PC-9 (cell line): ENCODE measurements at regions not wholly inside any gene's neighbourhood (a gene's known extent, or its start where the extent isn't known, plus 50 kb on each side); places are given as distances from the start of the nearest gene placed in this dataset.

Experiments used
- BruUV-seq: library from RNA; stranded (reverse); fragments of 400-500 nt; replicated peaks from 2 replicates; lab custom pipeline; 2021; lab: Mats Ljungman, UMichigan
- CTCF ChIA-PET: fragments of 300-600 bp; sonication (Branson Sonifier 250); formaldehyde crosslinking; loops from one replicate; lab custom pipeline; 2022; ENCODE audit warnings: antibody characterized with exemption; lab: Charles Lee
- POLR2A ChIA-PET: fragments of 300-600 bp; sonication (Branson Sonifier 250); formaldehyde crosslinking; loops from one replicate; lab custom pipeline; 2022; ENCODE audit warnings: antibody characterized with exemption; ENCODE audit not compliant: unreplicated experiment; lab: Charles Lee
- DNase-seq, 2 experiments: peaks; one replicate each; pipeline versions ENCODE4 v3.0.0 to v3.0.0-alpha.2; 2015 to 2022; ENCODE audit warnings: mixed read lengths in 1 of 2
- H2AFZ ChIP-seq: fragments of 200-600 bp; sonication (generic); 2 replicates; pipeline ENCODE4 v1.8.1; 2017; ENCODE audit warnings: antibody characterized with exemption
- H3F3A ChIP-seq: fragments of 200-600 bp; sonication (generic); 2 replicates; pipeline ENCODE4 v1.8.1; 2017; ENCODE audit warnings: antibody characterized with exemption, mild to moderate bottlenecking, low read depth; ENCODE audit not compliant: insufficient read depth
- H3K27ac ChIP-seq: fragments of 200-600 bp; sonication (generic); 2 replicates; pipeline ENCODE4 v1.6.1; 2016; ENCODE audit warnings: mixed run types
- H3K27me3 ChIP-seq: fragments of 200-600 bp; sonication (generic); 2 replicates; pipeline ENCODE4 v1.6.1; 2016; ENCODE audit warnings: low read depth, mixed run types; ENCODE audit not compliant: insufficient read depth
- H3K36me3 ChIP-seq: fragments of 200-600 bp; sonication (generic); 2 replicates; pipeline ENCODE4 v1.6.1; 2016; ENCODE audit warnings: low read depth, mixed run types
- H3K4me1 ChIP-seq: fragments of 200-600 bp; sonication (generic); replicated peaks from 2 replicates; pipeline ENCODE4 v1.6.1; 2016; ENCODE audit warnings: mixed run types; ENCODE audit not compliant: insufficient read depth
- H3K4me2 ChIP-seq: fragments of 200-600 bp; sonication (generic); 2 replicates; pipeline ENCODE4 v1.6.1; 2017; ENCODE audit warnings: mixed run types
- H3K4me3 ChIP-seq: fragments of 200-600 bp; sonication (generic); 2 replicates; pipeline ENCODE4 v1.6.1; 2016; ENCODE audit warnings: mixed run types
- H3K79me2 ChIP-seq: fragments of 200-600 bp; sonication (generic); 2 replicates; pipeline ENCODE4 v1.6.1; 2017; ENCODE audit warnings: low read depth, mixed run types
- H3K9me2 ChIP-seq: fragments of 200-600 bp; sonication (generic); 2 replicates; pipeline ENCODE4 v1.8.1; 2017; ENCODE audit warnings: mild to moderate bottlenecking; ENCODE audit not compliant: insufficient read depth
- H3K9me3 ChIP-seq: fragments of 200-600 bp; sonication (generic); 2 replicates; pipeline ENCODE4 v1.8.1; 2016; ENCODE audit warnings: low read depth; ENCODE audit not compliant: insufficient read depth
- H4K20me1 ChIP-seq: fragments of 200-600 bp; sonication (generic); 2 replicates; pipeline ENCODE4 v1.8.1; 2017; ENCODE audit not compliant: insufficient read depth
- CTCF ChIP-seq: fragments of 200-600 bp; sonication (generic); conservative IDR thresholded peaks from 2 replicates; pipeline ENCODE4 v1.6.1; 2017; ENCODE audit warnings: mixed run types, antibody characterized with exemption, mild to moderate bottlenecking, moderate library complexity
- EZH2 ChIP-seq: fragments of 200-600 bp; sonication (generic); IDR thresholded peaks from 2 replicates; pipeline ENCODE4 v1.8.0; 2017; ENCODE audit warnings: antibody characterized with exemption, low read depth
- intact Hi-C: fragments of 100-400 bp; cut with micrococcal nuclease; formaldehyde crosslinking; loops from one replicate; pipeline ENCODE4 v1.10.0; 2022; ENCODE audit not compliant: unreplicated experiment

GRCh38 chr6:9515633-9516606 lies 899.0 kb downstream of the TFAP2A start:
- Histone ChIP-seq H3K36me3 (no peaks in the 10 kb centered on the region), H3F3A (0 out of 2 replicates have a peak, but pooled peaks cover 5% of the 10 kb centered on the region), H3K9me3 (no peaks in the 10 kb centered on the region), H4K20me1 (no peaks in the 10 kb centered on the region), H3K79me2 (no peaks in the 10 kb centered on the region), H3K27me3 (no peaks in the 10 kb centered on the region), H3K9me2 (no peaks in the 10 kb centered on the region), H3K27ac (no peak overlapping the region), H3K4me3 (no peak overlapping the region), H3K4me1 (peaks cover 23% of the 10 kb centered on the region), H2AFZ (no peak overlapping the region), H3K4me2 (peak overlapping the region; percentile 62)
- ChIA-PET CTCF (interaction anchor here (0.6 kb wide), 1 partner anchor 509 kb away, joined by 3 read pairs; no protein-coding TSS in a partner anchor), POLR2A (interaction anchor here (0.6 to 0.7 kb wide), 3 partner anchors 13 to 898 kb away, joined by 3 to 5 read pairs (median 5); no protein-coding TSS in a partner anchor)
- DNase-seq: peak; percentile 37 to 74
- TF ChIP-seq CTCF: no peak
- no peak for TF ChIP-seq EZH2
- no TSS peak for BruUV-seq
- intact Hi-C loops: no loop called here

GRCh38 chr6:9514146-9514545 lies 900.7 kb downstream of the TFAP2A start:
- peaks cover 13% of the 10 kb centered on the region for H3K4me1 ChIP-seq
- no peak for TF ChIP-seq CTCF
- DNase-seq: no peak
- H2AFZ ChIP-seq: no peak overlapping the region
- no peaks in the 10 kb centered on the region for H3K9me3 ChIP-seq
- H3K27ac ChIP-seq: no peak overlapping the region
- no peaks in the 10 kb centered on the region for H3K36me3 ChIP-seq
- intact Hi-C loops: no loop called here
- ChIA-PET POLR2A (no interaction called here), CTCF (interaction anchor here (0.7 kb wide), 2 partner anchors 109 to 690 kb away, joined by 3 to 4 read pairs; no protein-coding TSS in a partner anchor)
- no peak overlapping the region for H3K4me3 ChIP-seq
- H3F3A ChIP-seq: 0 out of 2 replicates have a peak, but pooled peaks cover 5% of the 10 kb centered on the region
- H4K20me1 ChIP-seq: no peaks in the 10 kb centered on the region
- no peaks in the 10 kb centered on the region for H3K79me2 ChIP-seq
- no peaks in the 10 kb centered on the region for H3K27me3 ChIP-seq
- no peaks in the 10 kb centered on the region for H3K9me2 ChIP-seq
- no peak overlapping the region for H3K4me2 ChIP-seq
- BruUV-seq: no TSS peak

GRCh38 chr6:9511157-9511556 lies 903.7 kb downstream of the TFAP2A start:
- Histone ChIP-seq H3K36me3 (no peaks in the 10 kb centered on the region), H3K9me3 (no peaks in the 10 kb centered on the region), H3K4me1 (peaks cover 5% of the 10 kb centered on the region), H3K79me2 (no peaks in the 10 kb centered on the region), H3K27ac (no peak overlapping the region), H3K4me3 (no peak overlapping the region), H3F3A (0 out of 2 replicates have a peak, but pooled peaks cover 4% of the 10 kb centered on the region), H4K20me1 (no peaks in the 10 kb centered on the region), H3K27me3 (no peaks in the 10 kb centered on the region), H2AFZ (no peak overlapping the region), H3K9me2 (no peaks in the 10 kb centered on the region), H3K4me2 (no peak overlapping the region)
- POLR2A ChIA-PET: interaction anchor here (0.7 kb wide), 2 partner anchors 522 to 1409 kb away, joined by 4 to 6 read pairs; partner anchors contain the start of gene EEF1E1
- BruUV-seq: no TSS peak
- TF ChIP-seq CTCF (no peak), EZH2 (no peak)
- intact Hi-C loops: no loop called here
- CTCF ChIA-PET: no interaction called here
- DNase-seq: peak in 1 of 2 experiments; percentile 53
